OCI-M2 (cell line): ENCODE measurements at regions not wholly inside any gene's neighbourhood (a gene's known extent, or its start where the extent isn't known, plus 50 kb on each side); places are given as distances from the start of the nearest gene placed in this dataset.
"Not testable (repeated sequence)": the region's sequence is repeated elsewhere in the genome, so short reads cannot be mapped to it uniquely, and the experiment has no call there.

Source experiments
- DNase-seq: peaks from one replicate; lab custom pipeline; 2025; ENCODE audit not compliant: unreplicated experiment; lab: John Stamatoyannopoulos, UW

DNA sequence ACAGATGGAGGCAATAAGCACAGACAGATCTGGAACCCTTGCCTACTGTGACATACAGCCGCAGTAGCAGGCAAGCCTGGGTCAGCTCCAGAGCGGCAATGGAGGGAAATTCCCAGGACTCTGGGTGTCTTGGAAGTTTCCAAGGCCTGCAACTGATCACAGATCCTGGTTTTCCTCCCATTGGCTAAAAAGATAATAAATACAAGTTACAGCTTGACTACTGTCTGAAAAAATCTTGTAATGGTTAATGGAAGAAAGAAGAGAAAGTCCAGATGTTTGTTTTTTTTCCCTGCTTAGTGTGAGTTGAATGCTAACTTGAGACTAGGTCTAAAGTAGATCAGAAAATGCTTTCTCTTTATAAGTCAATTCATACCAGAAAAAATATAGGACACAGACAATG lies 307.6 kb downstream of the ALDH8A1 start:
- no peak for DNase-seq

DNA sequence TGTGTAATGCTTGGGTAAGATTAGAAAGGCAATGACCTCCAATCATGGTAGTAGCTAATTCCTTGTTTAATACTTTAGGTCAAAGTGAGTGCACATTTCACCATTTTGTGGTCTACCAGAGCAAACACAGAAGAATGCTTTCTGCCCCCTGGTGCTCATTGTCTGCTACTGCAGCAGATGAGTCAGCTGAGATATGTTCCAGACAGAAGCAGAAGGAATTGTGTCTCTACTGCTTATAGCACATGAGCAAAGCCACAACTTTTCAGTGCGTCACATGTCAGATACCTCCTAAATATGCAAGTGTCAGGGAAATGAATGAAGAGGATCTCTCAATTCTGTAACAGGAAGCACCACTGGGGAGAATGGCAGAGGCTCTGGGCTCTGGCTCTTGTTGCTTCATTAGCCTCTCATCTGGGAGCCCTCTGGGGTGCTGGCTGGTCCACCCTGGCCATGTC lies 308.9 kb downstream of the ALDH8A1 start:
- DNase-seq, result peak; percentile 82

DNA sequence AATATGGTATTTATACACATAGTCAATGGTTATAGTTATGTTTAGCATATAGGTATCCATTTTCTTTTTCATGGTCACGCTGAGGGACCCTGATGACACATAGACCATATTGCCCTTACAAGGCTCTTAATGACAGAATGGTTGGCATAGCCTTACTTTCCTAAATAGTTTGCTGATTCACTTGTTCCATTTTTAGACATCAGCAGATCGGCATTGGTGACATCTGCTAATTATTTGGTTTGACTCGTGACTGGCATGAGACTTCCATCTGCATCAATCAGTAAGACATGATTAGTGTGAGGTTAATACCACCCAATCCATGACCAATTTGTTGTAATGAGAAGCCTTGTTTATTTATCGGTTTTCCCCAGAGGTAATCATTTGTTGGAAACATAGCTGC lies 309.7 kb downstream of the ALDH8A1 start:
- DNase-seq, result no peak

DNA sequence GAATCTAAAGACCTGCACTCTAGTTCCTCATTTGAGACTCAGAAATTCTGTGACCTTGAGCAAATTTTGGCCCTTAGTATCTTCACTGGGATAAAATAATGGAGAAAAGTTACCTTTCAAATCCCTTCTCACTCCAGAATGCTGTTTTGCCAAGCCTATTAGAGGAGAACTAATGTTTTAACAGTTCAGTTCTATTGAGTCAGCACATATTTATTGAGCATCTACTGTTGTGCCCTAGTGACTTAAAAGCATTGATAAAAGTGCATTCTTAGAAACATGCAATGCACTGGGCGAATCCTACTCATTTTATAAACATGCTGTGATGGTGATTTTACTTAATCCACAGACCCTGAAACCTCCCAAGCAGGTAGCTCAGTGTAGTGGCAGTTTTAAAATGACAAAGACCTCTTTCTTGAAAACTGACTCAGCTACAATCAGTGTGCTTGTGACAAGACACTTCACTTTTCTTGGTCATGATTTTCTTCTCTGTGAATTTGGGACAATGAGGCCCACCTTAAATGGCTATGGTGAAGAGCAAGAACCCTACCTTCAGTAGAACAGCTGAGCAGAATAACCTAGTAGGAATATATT lies 312.0 kb downstream of the ALDH8A1 start:
- DNase-seq, result no peak

DNA sequence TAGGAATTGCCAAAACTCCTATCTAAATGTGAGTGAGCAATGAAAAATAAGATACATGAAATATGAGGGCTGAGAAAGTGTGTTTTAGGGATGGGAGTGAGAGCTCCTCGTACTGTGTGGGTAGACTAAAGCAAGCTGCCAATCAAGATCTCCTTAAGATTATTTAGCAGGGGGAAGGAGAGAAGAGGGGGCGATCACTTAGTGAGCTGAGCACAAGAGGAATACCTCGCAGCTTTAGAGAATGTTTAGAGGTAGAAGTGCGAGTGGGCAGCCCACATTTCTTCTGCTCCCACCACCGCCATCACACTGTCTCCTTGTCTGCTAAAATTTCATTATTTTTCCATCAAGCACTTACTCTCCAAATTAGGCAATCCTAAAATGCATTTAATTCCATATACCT lies 312.6 kb downstream of the ALDH8A1 start:
- DNase-seq, result no peak

DNA sequence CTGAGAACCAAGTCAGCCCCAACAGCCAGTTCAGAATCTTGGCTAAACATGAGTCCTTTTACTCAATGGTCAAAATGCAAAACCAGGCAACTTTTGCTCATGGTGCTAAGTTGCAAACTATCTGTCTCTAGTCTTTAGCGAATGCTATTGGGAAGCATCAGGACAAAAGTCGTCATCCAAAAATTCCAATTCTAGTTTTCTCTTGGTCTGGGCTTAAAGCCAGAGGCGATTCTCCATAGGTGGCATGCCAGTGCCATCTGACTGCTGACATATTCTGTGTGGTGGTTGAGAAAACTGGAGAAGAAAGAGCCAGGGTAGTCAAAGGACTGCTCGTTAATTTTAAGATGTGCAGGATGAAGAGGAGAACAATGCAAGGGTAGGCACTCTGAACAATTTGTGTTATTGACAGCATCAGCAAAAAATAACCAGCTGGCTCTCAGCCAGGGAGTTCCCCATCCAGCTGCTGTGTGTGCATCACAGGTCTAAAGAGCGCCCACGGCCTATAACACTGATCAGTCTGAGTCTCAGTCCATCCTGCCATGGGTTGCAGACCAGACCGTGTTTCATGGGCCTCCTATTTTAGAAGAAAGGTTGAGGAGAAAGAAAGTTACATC lies 313.6 kb downstream of the ALDH8A1 start:
- DNase-seq, result no peak

DNA sequence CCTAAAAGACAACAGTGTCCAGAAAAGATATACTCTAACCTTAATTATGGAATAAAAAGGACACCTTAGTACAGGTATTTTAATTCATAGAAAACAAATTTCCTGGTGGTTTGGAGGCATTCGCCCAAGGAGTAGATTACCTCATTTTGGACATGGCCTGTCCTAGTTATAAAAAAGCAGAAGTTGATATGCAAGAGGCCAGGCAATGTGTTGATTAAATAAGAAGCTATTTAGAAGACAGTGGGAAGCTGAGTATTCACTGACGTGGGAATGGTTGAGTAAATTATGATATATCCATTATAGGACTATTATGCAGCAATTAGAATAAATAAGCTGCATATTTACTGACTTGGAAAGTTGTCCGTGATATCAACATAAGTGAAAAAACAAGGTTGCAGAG lies 314.9 kb downstream of the ALDH8A1 start:
- DNase-seq, result no peak

DNA sequence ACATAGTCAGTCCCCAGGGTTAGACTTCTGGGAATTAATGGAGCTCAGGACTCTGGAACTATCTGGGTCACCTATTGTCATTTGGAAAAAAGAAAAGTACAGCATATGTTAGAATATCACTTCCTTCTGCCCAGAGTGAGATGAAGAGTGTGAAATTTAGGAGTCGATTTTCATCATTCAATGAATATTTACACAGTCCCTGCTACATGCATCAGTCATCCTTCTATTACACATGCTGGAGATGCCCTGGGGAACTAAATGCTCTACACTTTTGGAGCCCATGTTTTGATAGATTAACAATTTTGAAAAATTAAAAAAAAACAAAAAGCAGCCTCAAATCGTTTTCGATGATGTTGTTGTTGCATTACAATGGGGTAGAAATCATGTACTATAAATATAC lies 315.4 kb downstream of the ALDH8A1 start:
- DNase-seq, result no peak

DNA sequence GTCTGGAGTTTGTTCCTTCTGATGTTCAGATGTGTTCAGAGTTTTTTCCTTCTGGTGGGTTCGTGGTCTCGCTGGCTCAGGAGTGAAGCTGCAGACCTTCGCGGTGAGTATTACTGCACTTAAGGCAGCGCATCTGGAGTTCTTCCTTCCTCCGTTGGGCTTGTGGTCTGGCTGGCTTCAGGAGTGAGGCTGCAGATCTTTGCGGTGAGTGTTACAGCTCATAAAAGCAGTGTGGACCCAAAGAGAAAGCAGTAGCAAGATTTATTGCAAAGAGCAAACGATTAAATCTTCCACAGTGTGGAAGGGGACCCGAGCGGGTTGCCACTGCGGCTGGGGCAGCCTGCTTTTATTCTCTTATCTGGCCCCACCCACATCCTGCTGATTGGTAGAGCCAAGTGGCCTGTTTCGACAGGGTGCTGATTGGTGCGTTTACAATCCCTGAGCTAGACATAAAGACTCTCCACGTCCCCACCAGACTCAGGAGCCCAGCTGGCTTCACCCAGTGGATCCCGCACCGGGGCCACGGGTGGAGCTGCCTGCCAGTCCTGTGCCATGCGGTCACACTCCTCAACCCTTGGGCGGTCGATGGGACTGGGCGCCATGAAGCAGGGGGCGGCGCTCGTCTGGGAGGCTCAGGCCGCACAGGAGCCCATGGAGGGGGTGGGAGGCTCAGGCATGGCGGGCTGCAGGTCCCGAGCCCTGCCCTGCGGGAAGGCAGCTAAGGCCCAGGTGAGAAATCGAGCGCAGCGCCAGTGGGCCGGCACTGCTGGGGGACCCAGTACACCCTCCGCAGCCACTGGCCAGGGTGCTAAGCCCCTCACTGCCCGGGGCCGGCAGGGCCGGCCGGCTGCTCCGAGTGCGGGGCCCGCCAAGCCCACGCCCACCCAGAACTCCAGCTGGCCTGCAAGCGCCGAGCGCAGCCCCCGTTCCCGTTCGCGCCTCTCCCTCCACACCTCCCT lies 315.3 kb upstream of the SGK1 start:
- not testable (repeated sequence) for DNase-seq

DNA sequence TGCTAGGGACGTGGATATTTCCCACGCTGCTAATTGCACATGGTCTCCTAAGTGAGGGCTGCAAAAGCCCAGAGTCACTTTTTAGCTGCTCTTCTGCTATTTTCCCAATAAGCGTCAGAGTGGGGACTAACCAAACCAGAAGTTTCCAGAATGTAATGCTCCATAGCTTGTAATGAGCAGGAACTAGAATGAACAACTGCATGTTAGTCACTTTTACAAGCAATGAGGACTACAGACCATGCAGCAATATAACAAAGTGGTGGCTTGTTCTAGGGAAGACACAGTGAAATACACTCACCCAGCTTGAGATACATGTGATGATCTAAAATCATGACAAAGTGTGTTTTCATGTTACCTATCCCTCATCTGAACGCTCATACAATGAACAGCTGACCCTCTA lies 314.1 kb upstream of the SGK1 start:
- DNase-seq, result no peak

DNA sequence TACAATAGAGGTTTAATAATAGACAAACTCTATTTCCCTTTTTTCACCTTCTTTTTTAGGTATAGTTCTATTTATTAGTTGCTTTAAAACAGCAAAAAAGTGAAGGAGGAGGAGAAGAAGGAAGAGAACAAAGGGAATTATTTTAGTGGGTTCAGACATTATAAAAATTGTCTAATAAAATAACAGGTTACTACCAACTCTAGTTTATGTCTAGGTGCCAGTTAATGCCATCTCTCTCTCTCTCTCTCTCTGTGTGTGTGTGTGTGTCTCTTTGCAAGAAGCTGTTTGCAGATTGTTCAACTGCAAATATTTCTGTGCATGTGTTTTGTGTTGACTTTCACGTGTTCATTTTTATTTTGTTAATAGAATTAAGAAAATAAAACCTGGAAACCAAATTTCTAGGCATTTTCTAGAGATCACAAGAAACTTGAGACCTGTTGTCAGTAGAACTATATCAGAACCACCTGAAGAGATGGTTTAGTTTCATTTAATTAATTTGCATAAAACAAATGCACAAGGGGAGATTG lies 313.5 kb upstream of the SGK1 start:
- no peak for DNase-seq

DNA sequence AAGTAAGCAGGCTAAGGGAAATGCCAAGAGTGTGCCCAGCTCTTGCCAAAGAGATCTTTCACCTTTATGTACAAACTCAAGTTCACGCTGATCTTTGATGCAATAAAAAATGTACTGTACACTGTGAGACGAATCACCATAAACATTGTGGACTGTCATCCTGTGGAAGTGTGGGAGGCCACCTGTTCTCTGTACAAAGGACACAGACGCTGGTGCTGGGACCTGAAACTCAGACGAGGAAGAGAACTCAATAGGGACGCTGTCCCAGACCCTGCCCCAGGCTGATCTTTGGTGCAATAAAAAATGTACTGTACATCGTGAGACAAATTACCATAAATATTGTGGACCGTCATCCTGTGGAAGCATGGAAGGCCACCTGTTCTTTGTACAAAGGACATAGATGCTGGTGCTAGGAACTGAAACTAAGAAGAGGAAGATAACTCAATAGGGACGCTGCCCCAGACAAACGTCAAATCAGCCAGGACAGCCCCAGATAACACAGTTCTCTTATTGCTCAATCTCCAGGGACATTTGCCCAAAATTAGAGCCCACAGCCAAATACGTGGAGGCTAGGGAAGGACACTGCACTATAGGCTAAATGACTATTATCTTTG lies 312.7 kb upstream of the SGK1 start:
- DNase-seq, result no peak

DNA sequence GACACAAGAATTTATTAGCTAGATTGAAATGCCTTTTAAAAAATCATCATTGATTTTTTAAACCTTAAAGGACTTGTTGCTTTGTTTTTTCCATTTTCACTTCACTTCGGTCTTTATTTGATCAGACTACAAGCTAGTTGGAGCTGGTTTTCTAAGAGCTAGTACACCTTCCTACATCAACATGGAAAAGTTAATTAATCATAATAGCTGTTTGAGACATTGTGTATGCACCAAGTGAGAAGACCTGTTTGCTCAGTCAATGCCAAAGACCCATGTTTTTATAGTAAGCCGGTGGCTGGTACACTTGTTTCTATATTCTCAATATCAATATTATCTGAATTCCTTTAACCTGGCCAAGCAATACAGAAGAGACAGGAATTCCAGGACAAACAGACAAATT lies 310.2 kb upstream of the SGK1 start:
- no peak for DNase-seq

DNA sequence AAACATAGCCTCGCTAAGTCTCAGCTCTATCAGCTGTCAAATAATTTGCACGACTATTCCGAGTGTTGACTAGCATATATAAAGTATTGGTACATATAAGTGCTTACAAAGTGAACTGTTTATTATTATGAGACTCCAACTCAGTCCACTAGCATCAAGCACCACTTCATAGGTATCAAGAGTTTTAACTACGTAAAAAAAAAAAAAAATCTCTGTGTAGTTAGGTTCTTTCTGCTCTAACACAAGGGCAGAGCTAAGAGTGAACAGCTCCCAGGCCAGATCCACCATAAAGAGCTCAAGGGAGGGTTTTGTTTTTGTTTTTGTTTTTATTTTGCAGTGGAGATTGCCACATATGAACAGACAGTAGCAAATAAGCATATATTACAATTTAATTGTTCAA lies 309.8 kb upstream of the SGK1 start:
- no peak for DNase-seq

DNA sequence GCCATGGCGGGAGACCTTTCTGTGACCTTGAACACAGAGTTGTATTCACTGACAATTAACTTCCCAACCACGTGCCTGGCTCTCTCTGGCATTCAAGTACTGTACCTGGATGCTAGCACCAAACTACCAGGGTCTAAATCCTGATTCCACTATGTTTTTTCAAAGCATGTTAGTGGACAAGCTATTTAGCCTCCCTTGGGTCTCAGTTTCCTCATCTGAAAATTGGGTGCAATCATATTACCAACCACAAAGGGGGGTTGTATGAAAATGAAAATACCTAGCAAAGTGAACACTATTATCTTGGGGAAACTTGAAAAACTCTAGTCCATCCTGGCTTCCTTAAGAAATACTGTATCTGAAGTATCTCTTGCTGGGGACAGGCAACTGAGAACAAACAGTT lies 308.7 kb upstream of the SGK1 start:
- DNase-seq, result no peak

DNA sequence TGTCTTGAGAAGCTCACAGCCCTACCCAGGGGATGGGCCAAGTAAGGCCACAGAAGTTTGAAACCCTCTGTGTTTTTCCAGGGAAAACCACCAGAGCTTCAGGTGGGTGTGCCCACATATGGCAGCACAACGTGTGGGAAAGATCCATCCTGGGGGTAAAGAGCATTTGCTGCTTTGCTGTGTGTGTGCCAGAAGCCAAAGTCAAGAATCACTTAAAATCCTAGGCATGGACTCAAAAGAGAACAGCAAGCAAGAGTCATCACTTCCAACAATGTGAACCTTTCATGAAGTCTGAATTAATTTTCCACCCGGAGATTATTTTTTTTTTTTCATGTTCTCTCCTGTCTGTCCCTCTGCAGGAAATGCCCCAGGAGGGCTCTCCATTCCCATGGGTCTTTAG lies 308.2 kb upstream of the SGK1 start:
- DNase-seq, result no peak

DNA sequence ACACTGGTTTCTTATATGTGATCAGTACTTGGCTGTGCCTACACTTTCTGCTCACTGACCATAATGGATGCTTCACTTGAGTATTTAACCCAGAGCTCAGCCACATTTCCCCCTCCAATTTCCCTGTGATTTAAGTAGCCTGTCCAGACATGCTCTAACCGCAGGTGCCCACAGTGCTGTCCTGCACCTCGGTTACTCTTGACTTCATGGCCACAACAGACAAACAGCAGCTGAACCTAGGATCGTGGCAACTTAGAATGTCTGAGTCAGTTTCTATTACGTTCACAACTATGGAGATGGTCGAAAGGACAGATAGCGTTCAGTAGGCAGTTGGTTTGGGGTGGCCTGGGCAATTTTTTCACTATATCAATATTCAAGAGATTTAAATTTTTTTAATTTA lies 306.9 kb upstream of the SGK1 start:
- DNase-seq, result no peak

DNA sequence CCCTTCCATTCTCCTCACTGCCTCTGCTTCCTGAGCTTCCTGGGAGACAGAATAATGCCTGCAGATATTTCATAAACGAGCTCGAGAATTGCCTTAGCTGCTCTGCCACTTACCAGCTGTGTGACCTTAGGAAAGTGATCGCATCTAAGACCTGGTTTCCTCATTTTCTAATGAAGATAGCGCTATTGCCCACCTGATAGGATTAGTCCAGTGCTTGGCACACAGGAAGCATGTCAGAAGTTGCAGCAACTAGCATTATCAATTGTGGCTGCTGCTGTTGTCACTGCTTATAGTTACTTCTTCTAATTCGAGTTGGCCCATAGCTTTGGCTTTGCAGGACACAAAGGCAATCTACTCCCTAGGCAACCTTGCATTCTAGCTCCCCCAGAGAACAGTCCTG lies 305.5 kb upstream of the SGK1 start:
- DNase-seq, result no peak

DNA sequence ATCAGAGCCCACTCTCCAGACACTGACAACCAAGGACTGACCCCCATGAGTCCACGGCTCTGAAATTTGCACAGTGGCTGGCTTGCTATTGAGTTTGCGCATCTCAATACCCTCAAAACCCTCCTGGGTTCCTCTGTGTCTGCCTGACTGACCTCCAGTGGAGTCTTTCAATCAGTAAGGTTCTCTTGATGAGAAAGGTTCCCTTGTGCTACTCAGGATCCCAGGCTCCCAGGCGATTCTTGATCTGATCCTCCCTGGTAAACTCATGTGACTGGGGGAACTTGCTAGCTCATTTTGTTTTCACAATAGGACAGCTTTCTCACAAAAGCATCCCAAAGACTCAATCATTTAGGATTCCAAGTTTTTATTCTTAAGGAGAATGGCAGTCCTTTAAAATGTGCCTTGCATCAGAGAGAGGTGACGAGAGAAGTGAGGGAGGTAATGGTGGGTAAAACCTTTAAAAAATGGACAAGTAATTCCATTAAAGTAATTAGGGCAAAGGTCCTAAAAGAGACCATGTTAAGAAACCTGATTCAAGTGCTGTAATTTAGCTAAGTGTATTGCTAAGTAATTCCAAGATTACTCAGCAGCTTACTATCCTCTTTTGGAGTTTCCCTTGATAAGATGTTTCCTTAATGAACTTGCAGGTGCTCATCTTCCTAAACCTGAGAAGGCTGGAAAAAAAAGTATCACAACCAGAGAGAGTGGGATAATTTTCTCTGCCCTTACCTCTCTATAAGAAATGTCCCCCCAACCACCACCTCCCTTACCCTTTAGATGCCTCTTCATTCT lies 304.7 kb upstream of the SGK1 start:
- DNase-seq, result no peak

DNA sequence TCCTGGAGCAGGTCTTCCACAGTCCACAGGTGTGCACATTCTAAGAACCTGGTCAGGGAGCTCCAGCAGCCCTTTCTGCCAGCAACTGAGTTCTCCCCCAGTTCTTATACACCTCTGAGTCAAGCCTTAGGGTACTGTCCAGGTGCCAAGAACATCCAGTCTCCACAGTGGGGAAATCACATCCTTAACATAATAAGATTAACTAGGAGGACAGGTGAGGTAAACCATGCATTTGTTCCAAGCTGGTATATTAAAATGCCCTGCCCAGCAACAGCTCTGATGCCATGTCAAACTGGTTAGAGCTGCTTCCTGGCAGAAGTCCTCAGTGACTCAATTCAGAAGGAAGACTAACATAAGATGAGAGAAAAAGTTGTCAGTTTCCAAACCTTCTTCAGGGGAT lies 303.9 kb upstream of the SGK1 start:
- DNase-seq, result no peak

DNA sequence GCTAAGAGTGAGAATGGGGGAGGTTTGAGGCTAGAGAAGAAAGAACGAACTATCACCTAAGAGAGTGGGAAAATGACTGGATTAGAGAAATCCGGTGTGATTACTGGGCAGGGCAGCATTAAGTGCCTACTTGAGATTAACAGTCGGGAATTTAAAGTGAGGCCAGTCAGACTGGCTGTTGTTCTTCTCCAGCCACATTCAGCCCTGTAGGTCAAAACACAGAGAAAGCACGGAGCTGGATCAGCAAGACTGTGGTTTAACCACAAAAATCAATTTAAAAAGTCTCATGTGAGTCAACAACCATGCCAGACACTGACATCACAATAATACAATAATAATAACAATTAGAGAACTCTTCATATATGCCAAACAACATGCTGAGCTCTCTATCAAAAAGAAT lies 301.9 kb upstream of the SGK1 start:
- no peak for DNase-seq
